CD8-positive, alpha-beta memory T cell (primary cell): ENCODE measurements at regions not wholly inside any gene's neighbourhood (a gene's known extent, or its start where the extent isn't known, plus 50 kb on each side); places are given as distances from the start of the nearest gene placed in this dataset.
A peak's percentile ranks its signal among the peaks of the same experiment; 100 is the strongest.

Source experiments
- CTCF ChIA-PET: fragments of 350-600 bp; sonication (Branson Sonifier 250); formaldehyde crosslinking; loops from one replicate; lab custom pipeline; 2021; ENCODE audit warnings: antibody characterized with exemption; lab: Charles Lee
- POLR2A ChIA-PET: fragments of 350-600 bp; sonication (Branson Sonifier 250); formaldehyde crosslinking; loops from one replicate; lab custom pipeline; 2021; ENCODE audit warnings: antibody characterized with exemption; lab: Charles Lee
- DNase-seq, 5 donors: peaks; one replicate each; pipeline versions ENCODE4 v3.0.0 to v3.0.0-alpha.2; 2020 to 2022; ENCODE audit warnings: mixed read lengths in 1 of 5
- H3K27ac ChIP-seq: one replicate; pipeline ENCODE4 v1.7.0; 2013; ENCODE audit warnings: low read depth, mild to moderate bottlenecking, low read length, moderate library complexity
- H3K27me3 ChIP-seq: 2 replicates; pipeline ENCODE4 v1.7.0; 2013; ENCODE audit warnings: low read length, mild to moderate bottlenecking; ENCODE audit not compliant: insufficient read depth, poor library complexity, severe bottlenecking
- H3K36me3 ChIP-seq: 2 replicates; pipeline ENCODE4 v1.7.0; 2013; ENCODE audit warnings: mild to moderate bottlenecking, low read length, moderate library complexity; ENCODE audit not compliant: insufficient read depth
- H3K4me1 ChIP-seq: 2 replicates; pipeline ENCODE4 v1.7.0; 2013; ENCODE audit warnings: mild to moderate bottlenecking, low read length, moderate library complexity; ENCODE audit not compliant: insufficient read depth
- H3K4me3 ChIP-seq: 2 replicates; pipeline ENCODE4 v1.7.0; 2013; ENCODE audit warnings: mild to moderate bottlenecking, low read length
- H3K9me3 ChIP-seq: 2 replicates; pipeline ENCODE4 v1.7.0; 2013; ENCODE audit warnings: mild to moderate bottlenecking, low read length
- H3K27ac Mint-ChIP-seq, 8 donors: one replicate each; pipeline ENCODE4 v1.8.0; 2020 to 2021; ENCODE audit warnings: mixed read lengths in 8 of 8, mild to moderate bottlenecking in 6 of 8, inconsistent platforms in 3 of 8, moderate library complexity in 3 of 8
- H3K27me3 Mint-ChIP-seq, 2 donors: one replicate each; pipeline ENCODE4 v1.8.0; 2020 to 2021; ENCODE audit warnings: mixed read lengths in 2 of 2, mild to moderate bottlenecking in 1 of 2, moderate library complexity in 1 of 2
- H3K36me3 Mint-ChIP-seq, 3 donors: one replicate each; pipeline ENCODE4 v1.8.0; 2020 to 2021; ENCODE audit warnings: mixed read lengths in 3 of 3, inconsistent platforms in 1 of 3, mild to moderate bottlenecking in 1 of 3
- H3K4me1 Mint-ChIP-seq, 3 donors: one replicate each; pipeline ENCODE4 v1.8.0; 2020 to 2021; ENCODE audit warnings: mixed read lengths in 3 of 3, inconsistent platforms in 1 of 3, mild to moderate bottlenecking in 1 of 3
- H3K4me3 Mint-ChIP-seq, 7 donors: one replicate each; pipeline ENCODE4 v1.8.0; 2020 to 2021; ENCODE audit warnings: mixed read lengths in 7 of 7, mild to moderate bottlenecking in 6 of 7, moderate library complexity in 4 of 7, inconsistent platforms in 2 of 7
- H3K9me3 Mint-ChIP-seq, 5 donors: one replicate each; pipeline ENCODE4 v1.8.0; 2020 to 2022; ENCODE audit warnings: mixed read lengths in 5 of 5, mild to moderate bottlenecking in 3 of 5, moderate library complexity in 2 of 5, inconsistent platforms in 1 of 5

GRCh38 chr9:115637661-115638060 lies 515.9 kb upstream of the PAPPA start:
- Mint-ChIP-seq H3K27ac (no peak overlapping the region), H3K36me3 (no peaks in the 10 kb centered on the region), H3K4me1 (no peaks in the 10 kb centered on the region), H3K27me3 (peaks cover 4% of the 10 kb centered on the region in 2 donors), H3K9me3 (peaks cover 0 to 5% (median 0%) of the 10 kb centered on the region in 5 donors), H3K4me3 (no peak overlapping the region)
- POLR2A ChIA-PET = no interaction called here
- CTCF ChIA-PET = no interaction called here
- Histone ChIP-seq H3K4me1 (no peaks in the 10 kb centered on the region), H3K27ac (no peak overlapping the region), H3K4me3 (no peak overlapping the region), H3K36me3 (no peaks in the 10 kb centered on the region), H3K9me3 (no peaks in the 10 kb centered on the region), H3K27me3 (no peaks in the 10 kb centered on the region)
- DNase-seq = no peak

- no peak for DNase-seq
- no peak overlapping the region for H3K27ac Mint-ChIP-seq
- H3K4me1 ChIP-seq = no peaks in the 10 kb centered on the region
- no peaks in the 10 kb centered on the region for H3K36me3 ChIP-seq
- peaks cover 4% of the 10 kb centered on the region in 2 donors for H3K27me3 Mint-ChIP-seq
- H3K4me3 ChIP-seq = no peak overlapping the region
- no peak overlapping the region for H3K4me3 Mint-ChIP-seq
- no peaks in the 10 kb centered on the region for H3K36me3 Mint-ChIP-seq
- H3K4me1 Mint-ChIP-seq = no peaks in the 10 kb centered on the region
- H3K27ac ChIP-seq = no peak overlapping the region
- peaks cover 0 to 5% (median 0%) of the 10 kb centered on the region in 5 donors for H3K9me3 Mint-ChIP-seq
- CTCF ChIA-PET = no interaction called here
- no peaks in the 10 kb centered on the region for H3K27me3 ChIP-seq
- POLR2A ChIA-PET = no interaction called here
- H3K9me3 ChIP-seq = no peaks in the 10 kb centered on the region
Measured at GRCh38 chr9:115640887-115641286, 512.7 kb upstream of the PAPPA start.

DNA sequence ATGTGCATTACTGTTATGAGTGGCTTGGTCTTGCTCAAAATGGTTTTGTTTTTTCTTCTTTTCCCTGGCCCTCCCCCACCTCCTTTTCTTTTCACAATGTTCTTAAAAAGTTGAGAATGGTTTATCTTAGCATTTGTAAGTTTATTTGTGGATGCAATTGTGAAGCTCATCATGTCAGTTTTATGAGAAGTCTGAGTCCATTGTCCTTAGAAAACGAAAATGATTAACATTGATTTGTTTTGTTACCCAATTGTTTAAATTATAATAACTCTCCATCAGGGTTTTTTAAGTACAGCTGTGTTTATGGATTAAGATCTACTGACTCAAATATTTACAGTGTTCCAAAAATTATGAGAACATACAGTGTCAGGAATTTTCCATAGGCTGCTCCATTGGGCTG lies 511.3 kb upstream of the PAPPA start:
- Mint-ChIP-seq H3K9me3 (peaks cover 0 to 5% (median 0%) of the 10 kb centered on the region in 5 donors), H3K4me1 (no peaks in the 10 kb centered on the region), H3K4me3 (no peak overlapping the region), H3K27me3 (peaks cover 0 to 5% of the 10 kb centered on the region in 2 donors), H3K27ac (no peak overlapping the region), H3K36me3 (no peaks in the 10 kb centered on the region)
- Histone ChIP-seq H3K9me3 (no peaks in the 10 kb centered on the region), H3K27ac (no peak overlapping the region), H3K36me3 (no peaks in the 10 kb centered on the region), H3K4me1 (no peaks in the 10 kb centered on the region), H3K27me3 (no peaks in the 10 kb centered on the region), H3K4me3 (no peak overlapping the region)
- ChIA-PET POLR2A (no interaction called here), CTCF (no interaction called here)
- no peak for DNase-seq

DNA sequence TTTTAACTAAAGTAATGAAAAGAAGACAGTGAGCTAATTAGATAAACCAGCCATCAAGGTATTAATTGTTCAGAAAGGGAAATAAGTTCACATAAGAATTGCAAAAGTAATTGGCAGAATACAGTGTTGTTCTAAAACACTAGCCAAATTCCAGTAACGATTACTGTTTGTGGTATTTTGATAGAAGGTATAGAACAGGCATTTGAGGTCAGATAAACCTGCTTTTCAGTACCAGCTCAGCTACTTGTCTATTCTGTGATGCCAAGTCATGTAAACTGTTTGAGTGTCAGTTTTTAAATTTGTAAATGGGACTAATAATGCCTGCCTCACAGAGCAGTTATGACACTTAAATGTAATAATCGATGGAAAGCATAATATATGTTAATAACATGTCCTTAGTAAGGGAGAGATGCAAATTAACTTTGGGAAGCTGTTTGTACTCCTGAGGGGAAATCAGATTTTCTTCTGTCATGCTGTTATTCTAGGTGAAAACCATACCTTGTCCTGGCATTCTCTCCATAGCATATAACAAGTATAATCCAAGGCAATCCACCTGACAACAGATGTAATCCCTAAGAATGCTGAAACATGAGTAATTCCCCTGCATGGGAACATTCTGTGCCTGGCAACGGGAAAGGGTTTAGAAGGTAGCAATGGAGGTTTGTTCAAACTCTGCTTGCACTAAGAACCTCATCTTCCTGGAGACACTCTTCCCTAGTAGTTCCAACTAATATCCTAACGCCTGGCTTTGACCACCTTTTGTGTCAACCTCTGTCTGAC lies 509.5 kb upstream of the PAPPA start:
- Histone ChIP-seq H3K27ac (no peak overlapping the region), H3K4me1 (no peaks in the 10 kb centered on the region), H3K4me3 (no peak overlapping the region), H3K27me3 (no peaks in the 10 kb centered on the region), H3K9me3 (no peaks in the 10 kb centered on the region), H3K36me3 (no peaks in the 10 kb centered on the region)
- Mint-ChIP-seq H3K36me3 (no peaks in the 10 kb centered on the region), H3K9me3 (peaks cover 0 to 5% (median 0%) of the 10 kb centered on the region in 5 donors), H3K4me3 (no peak overlapping the region), H3K4me1 (no peaks in the 10 kb centered on the region), H3K27ac (no peak overlapping the region), H3K27me3 (peaks cover 0 to 5% of the 10 kb centered on the region in 2 donors)
- DNase-seq = no peak
- ChIA-PET POLR2A (no interaction called here), CTCF (no interaction called here)

GRCh38 chr9:115649991-115650472 lies 503.6 kb upstream of the PAPPA start:
- Histone ChIP-seq H3K27ac (no peak overlapping the region), H3K36me3 (no peaks in the 10 kb centered on the region), H3K4me1 (no peaks in the 10 kb centered on the region), H3K9me3 (no peaks in the 10 kb centered on the region), H3K27me3 (no peaks in the 10 kb centered on the region), H3K4me3 (no peak overlapping the region)
- Mint-ChIP-seq H3K4me1 (no peaks in the 10 kb centered on the region), H3K36me3 (no peaks in the 10 kb centered on the region), H3K9me3 (no peaks in the 10 kb centered on the region), H3K27ac (peak overlapping the region in 1 of 8 donors; percentile 33), H3K27me3 (peaks cover 0 to 2% of the 10 kb centered on the region in 2 donors), H3K4me3 (no peak overlapping the region)
- no peak for DNase-seq
- POLR2A ChIA-PET = no interaction called here
- CTCF ChIA-PET = no interaction called here

GRCh38 chr9:115650768-115651167 lies 502.8 kb upstream of the PAPPA start:
- Mint-ChIP-seq H3K4me1 (no peaks in the 10 kb centered on the region), H3K4me3 (no peak overlapping the region), H3K27me3 (peaks cover 0 to 2% of the 10 kb centered on the region in 2 donors), H3K36me3 (no peaks in the 10 kb centered on the region), H3K9me3 (no peaks in the 10 kb centered on the region), H3K27ac (no peak overlapping the region)
- H3K9me3 ChIP-seq = no peaks in the 10 kb centered on the region
- H3K4me1 ChIP-seq = no peaks in the 10 kb centered on the region
- ChIA-PET CTCF (no interaction called here), POLR2A (no interaction called here)
- no peaks in the 10 kb centered on the region for H3K27me3 ChIP-seq
- H3K27ac ChIP-seq = no peak overlapping the region
- no peak for DNase-seq
- no peaks in the 10 kb centered on the region for H3K36me3 ChIP-seq
- H3K4me3 ChIP-seq = no peak overlapping the region

- no peak for DNase-seq
- ChIA-PET POLR2A (no interaction called here), CTCF (no interaction called here)
- Histone ChIP-seq H3K4me3 (no peak overlapping the region), H3K27ac (no peak overlapping the region), H3K9me3 (no peaks in the 10 kb centered on the region), H3K27me3 (no peaks in the 10 kb centered on the region), H3K36me3 (no peaks in the 10 kb centered on the region), H3K4me1 (no peaks in the 10 kb centered on the region)
- H3K27ac Mint-ChIP-seq = no peak overlapping the region
- H3K27me3 Mint-ChIP-seq = peaks cover 0 to 2% of the 10 kb centered on the region in 2 donors
- no peak overlapping the region for H3K4me3 Mint-ChIP-seq
- H3K4me1 Mint-ChIP-seq = no peaks in the 10 kb centered on the region
- H3K9me3 Mint-ChIP-seq = no peaks in the 10 kb centered on the region
- H3K36me3 Mint-ChIP-seq = no peaks in the 10 kb centered on the region
Measured at GRCh38 chr9:115651461-115651860, 502.1 kb upstream of the PAPPA start.

GRCh38 chr9:115653171-115653606 lies 500.4 kb upstream of the PAPPA start:
- CTCF ChIA-PET = no interaction called here
- DNase-seq = no peak
- no peaks in the 10 kb centered on the region for H3K9me3 ChIP-seq
- no peaks in the 10 kb centered on the region for H3K36me3 Mint-ChIP-seq
- H3K27ac Mint-ChIP-seq = no peak overlapping the region
- no peaks in the 10 kb centered on the region for H3K9me3 Mint-ChIP-seq
- no peaks in the 10 kb centered on the region for H3K4me1 Mint-ChIP-seq
- no peak overlapping the region for H3K4me3 Mint-ChIP-seq
- no peaks in the 10 kb centered on the region for H3K27me3 ChIP-seq
- H3K27ac ChIP-seq = no peak overlapping the region
- no peaks in the 10 kb centered on the region for H3K4me1 ChIP-seq
- H3K27me3 Mint-ChIP-seq = no peaks in the 10 kb centered on the region
- POLR2A ChIA-PET = no interaction called here
- no peak overlapping the region for H3K4me3 ChIP-seq
- H3K36me3 ChIP-seq = no peaks in the 10 kb centered on the region
